NT2/D1 (cell line): ENCODE measurements at regions not wholly inside any gene's neighbourhood (a gene's known extent, or its start where the extent isn't known, plus 50 kb on each side); places are given as distances from the start of the nearest gene placed in this dataset.

ENCODE experiments used
- SUZ12 ChIP-seq: IDR thresholded peaks from 2 replicates; pipeline ENCODE4 v1.6.1; 2011; ENCODE audit not compliant: insufficient read length, insufficient read depth; ENCODE audit errors: extremely low read depth
- YY1 ChIP-seq: IDR thresholded peaks from 2 replicates; pipeline ENCODE4 v1.6.1; 2011; ENCODE audit not compliant: insufficient read length, insufficient read depth
- ZNF274 ChIP-seq: IDR thresholded peaks from 2 replicates; pipeline ENCODE4 v1.6.1; 2011; ENCODE audit warnings: mild to moderate bottlenecking, low read depth, low read length

DNA sequence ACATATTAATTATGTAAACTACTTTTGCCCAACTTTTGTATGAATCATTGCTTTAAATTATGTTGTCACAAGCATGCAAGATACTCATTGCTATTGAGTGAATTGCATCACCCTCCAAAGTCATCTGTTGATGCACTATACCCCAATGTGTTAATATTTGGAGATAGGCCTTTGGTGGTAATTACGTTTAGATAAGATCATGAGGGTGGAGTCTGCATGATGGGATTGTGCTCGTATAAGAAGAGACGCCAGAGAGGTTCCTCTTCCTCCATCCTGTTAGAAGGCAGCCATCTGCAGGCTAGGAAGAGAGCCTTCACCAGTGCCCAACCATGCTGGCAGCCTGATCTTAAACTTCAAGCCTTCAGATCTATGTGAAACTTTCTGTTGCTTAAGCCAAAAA, 95.3 kb upstream of the MAGI2 start:
- TF ChIP-seq YY1: no peak
- no peak for TF ChIP-seq ZNF274
- TF ChIP-seq SUZ12: no peak
